ENCODE measurements at regions not wholly inside any gene's neighbourhood (a gene's known extent, or its start where the extent isn't known, plus 50 kb on each side); places are given as distances from the start of the nearest gene placed in this dataset.

- no peak for TF ChIP-seq EZH2 (IDR thresholded peaks at IDR 0.05)
- TF ChIP-seq POLR2AphosphoS5 (IDR thresholded peaks at IDR 0.05; ENCODE audit: borderline replicate concordance, low read depth, low read length) = no peak
- no peak for TF ChIP-seq FOXP2 (optimal IDR thresholded peaks at IDR 0.05; ENCODE audit: control extremely low read depth, extremely low read length, insufficient read depth)
- Histone ChIP-seq H3K4me3 (no peak overlapping the region), H3K27ac (no peak overlapping the region), H3K36me3 (ENCODE audit: insufficient read depth, low read length) (no peaks in the 10 kb centered on the region), H3K9me3 (ENCODE audit: low read depth, low read length) (no peaks in the 10 kb centered on the region), H3K9ac (ENCODE audit: insufficient read length) (no peak overlapping the region)
- DNase-seq (ENCODE audit: low read depth, low spot score) = no peak
Measured at GRCh38 chr2:62570861-62571698, 65.1 kb upstream of the TMEM17 start.

GRCh38 chr2:62569907-62570841 is 64.2 kb upstream of the TMEM17 start:
- Histone ChIP-seq H3K27ac (no peak overlapping the region), H3K9me3 (ENCODE audit: low read depth, low read length) (no peaks in the 10 kb centered on the region), H3K9ac (ENCODE audit: insufficient read length) (no peak overlapping the region), H3K4me3 (no peak overlapping the region), H3K36me3 (ENCODE audit: insufficient read depth, low read length) (no peaks in the 10 kb centered on the region)
- no peak for DNase-seq (ENCODE audit: low read depth, low spot score)
- no peak for TF ChIP-seq POLR2AphosphoS5 (IDR thresholded peaks at IDR 0.05; ENCODE audit: borderline replicate concordance, low read depth, low read length)
- TF ChIP-seq EZH2 (IDR thresholded peaks at IDR 0.05) = no peak
- no peak for TF ChIP-seq FOXP2 (optimal IDR thresholded peaks at IDR 0.05; ENCODE audit: control extremely low read depth, extremely low read length, insufficient read depth)

- Histone ChIP-seq H3K36me3 (ENCODE audit: insufficient read depth, low read length) (no peaks in the 10 kb centered on the region), H3K27ac (no peak overlapping the region), H3K4me3 (no peak overlapping the region), H3K9me3 (ENCODE audit: low read depth, low read length) (no peaks in the 10 kb centered on the region), H3K9ac (ENCODE audit: insufficient read length) (no peak overlapping the region)
- peak; percentile 8 for DNase-seq (ENCODE audit: low read depth, low spot score)
- no peak for TF ChIP-seq POLR2AphosphoS5 (IDR thresholded peaks at IDR 0.05; ENCODE audit: borderline replicate concordance, low read depth, low read length)
Measured at GRCh38 chr2:62568983-62569837, 63.2 kb upstream of the TMEM17 start.

- H3K27ac ChIP-seq = no peak overlapping the region
- no peak overlapping the region for H3K9ac ChIP-seq (ENCODE audit: insufficient read length)
- TF ChIP-seq FOXP2 (optimal IDR thresholded peaks at IDR 0.05; ENCODE audit: control extremely low read depth, extremely low read length, insufficient read depth) = no peak
- TF ChIP-seq EZH2 (IDR thresholded peaks at IDR 0.05) = no peak
- TF ChIP-seq POLR2AphosphoS5 (IDR thresholded peaks at IDR 0.05; ENCODE audit: borderline replicate concordance, low read depth, low read length) = no peak
- no peak for DNase-seq (ENCODE audit: low read depth, low spot score)
- no peaks in the 10 kb centered on the region for H3K9me3 ChIP-seq (ENCODE audit: low read depth, low read length)
- H3K36me3 ChIP-seq (ENCODE audit: insufficient read depth, low read length) = no peaks in the 10 kb centered on the region
- H3K4me3 ChIP-seq = no peak overlapping the region
Measured at GRCh38 chr2:62568074-62568473, 62.1 kb upstream of the TMEM17 start.

DNA sequence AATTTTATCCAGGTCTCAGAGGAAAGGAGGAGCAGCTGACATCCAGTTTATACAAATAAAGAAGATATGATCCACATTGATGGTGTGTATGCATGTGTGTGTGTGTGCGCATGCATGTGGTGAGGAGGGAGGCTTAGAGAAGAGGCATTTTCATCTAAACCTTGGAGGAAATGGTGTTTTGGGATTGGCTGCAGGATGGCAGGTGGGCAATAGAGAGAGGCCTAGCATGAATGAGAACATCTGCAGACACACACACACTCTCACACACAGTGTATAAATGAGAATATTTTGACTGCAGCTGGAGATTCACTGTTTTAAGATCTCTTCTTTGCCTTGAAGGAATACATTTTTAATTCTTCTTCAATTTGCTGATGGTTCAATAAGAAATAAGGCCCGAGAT is 61.7 kb upstream of the TMEM17 start:
- Histone ChIP-seq H3K9me3 (ENCODE audit: low read depth, low read length) (no peaks in the 10 kb centered on the region), H3K27ac (no peak overlapping the region), H3K9ac (ENCODE audit: insufficient read length) (no peak overlapping the region), H3K4me3 (no peak overlapping the region), H3K36me3 (ENCODE audit: insufficient read depth, low read length) (no peaks in the 10 kb centered on the region)
- no peak for TF ChIP-seq EZH2 (IDR thresholded peaks at IDR 0.05)
- DNase-seq (ENCODE audit: low read depth, low spot score) = no peak

DNA sequence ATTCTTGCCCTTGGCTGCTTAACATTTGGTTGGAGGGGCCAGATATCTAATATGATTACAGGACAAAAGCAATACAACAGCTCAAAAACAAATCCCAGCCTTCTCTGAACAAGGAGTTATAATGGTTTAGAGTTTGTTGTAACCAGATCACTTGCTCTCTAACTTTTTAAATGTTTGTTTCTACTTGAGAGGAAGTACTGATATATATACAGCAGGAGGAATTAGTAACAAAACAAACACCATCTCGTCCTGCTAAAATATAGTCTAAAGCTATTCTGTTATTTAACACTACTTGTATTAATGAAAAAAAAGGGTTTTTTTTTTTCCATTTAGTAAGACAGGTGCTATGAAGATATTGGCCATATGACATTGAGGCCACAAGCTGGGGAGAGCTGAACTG is 60.9 kb upstream of the TMEM17 start:
- H3K27ac ChIP-seq = no peak overlapping the region
- H3K9ac ChIP-seq (ENCODE audit: insufficient read length) = no peak overlapping the region
- no peak for DNase-seq (ENCODE audit: low read depth, low spot score)
- H3K36me3 ChIP-seq (ENCODE audit: insufficient read depth, low read length) = no peaks in the 10 kb centered on the region
- no peak overlapping the region for H3K4me3 ChIP-seq
- TF ChIP-seq FOXP2 (optimal IDR thresholded peaks at IDR 0.05; ENCODE audit: control extremely low read depth, extremely low read length, insufficient read depth) (no peak), EZH2 (IDR thresholded peaks at IDR 0.05) (no peak), POLR2AphosphoS5 (IDR thresholded peaks at IDR 0.05; ENCODE audit: borderline replicate concordance, low read depth, low read length) (no peak)
- H3K9me3 ChIP-seq (ENCODE audit: low read depth, low read length) = no peaks in the 10 kb centered on the region

- no peak overlapping the region for H3K4me3 ChIP-seq
- no peak overlapping the region for H3K9ac ChIP-seq (ENCODE audit: insufficient read length)
- no peak for DNase-seq (ENCODE audit: low read depth, low spot score)
- no peaks in the 10 kb centered on the region for H3K9me3 ChIP-seq (ENCODE audit: low read depth, low read length)
- no peaks in the 10 kb centered on the region for H3K36me3 ChIP-seq (ENCODE audit: insufficient read depth, low read length)
- no peak overlapping the region for H3K27ac ChIP-seq
- TF ChIP-seq POLR2AphosphoS5 (IDR thresholded peaks at IDR 0.05; ENCODE audit: borderline replicate concordance, low read depth, low read length) = no peak
- TF ChIP-seq FOXP2 (optimal IDR thresholded peaks at IDR 0.05; ENCODE audit: control extremely low read depth, extremely low read length, insufficient read depth) = no peak
- TF ChIP-seq EZH2 (IDR thresholded peaks at IDR 0.05) = no peak
Measured at GRCh38 chr2:62565309-62565908, 59.4 kb upstream of the TMEM17 start.

Data from SK-N-MC (cell line).